Retinal pigment epithelial cell (primary cell): ENCODE measurements at regions not wholly inside any gene's neighbourhood (a gene's known extent, or its start where the extent isn't known, plus 50 kb on each side); places are given as distances from the start of the nearest gene placed in this dataset.

Experiments used
- DNase-seq: peaks from one replicate; pipeline ENCODE4 v3.0.0-alpha.2; 2010; ENCODE audit warnings: low read depth
- H3K4me3 ChIP-seq: 2 replicates; pipeline ENCODE4 v1.5.1; 2011; ENCODE audit warnings: mild to moderate bottlenecking, low read length, control low read depth, moderate library complexity
- CTCF ChIP-seq: conservative IDR thresholded peaks from 2 replicates; pipeline ENCODE4 v1.5.1; 2011; ENCODE audit warnings: low read depth, low read length, control low read depth, inconsistent platforms

- DNase-seq, result no peak
- no peak for TF ChIP-seq CTCF
Observed at GRCh38 chr7:153170287-153170686, 410.7 kb downstream of the ACTR3B start.

GRCh38 chr7:153185936-153186335, 426.4 kb downstream of the ACTR3B start:
- TF ChIP-seq CTCF, result no peak
- H3K4me3 ChIP-seq, result no peak overlapping the region
- no peak for DNase-seq

More at GRCh38 chr7:153170287-153170686, 410.7 kb downstream of the ACTR3B start:
- H3K4me3 ChIP-seq, result no peak overlapping the region

- DNase-seq, result no peak
- no peak for TF ChIP-seq CTCF
- H3K4me3 ChIP-seq, result no peak overlapping the region
Observed at GRCh38 chr7:153188161-153188560, 428.6 kb downstream of the ACTR3B start.

GRCh38 chr7:153188630-153189029, 429.1 kb downstream of the ACTR3B start:
- no peak overlapping the region for H3K4me3 ChIP-seq
- no peak for DNase-seq
- TF ChIP-seq CTCF, result no peak

- no peak for TF ChIP-seq CTCF
- DNase-seq, result no peak
- no peak overlapping the region for H3K4me3 ChIP-seq
Observed at GRCh38 chr7:153190452-153190851, 430.9 kb downstream of the ACTR3B start.

GRCh38 chr7:153190986-153191385, 431.4 kb downstream of the ACTR3B start:
- no peak for TF ChIP-seq CTCF
- H3K4me3 ChIP-seq, result no peak overlapping the region
- no peak for DNase-seq

- H3K4me3 ChIP-seq, result no peak overlapping the region
- DNase-seq, result no peak
- TF ChIP-seq CTCF, result peak; percentile 12
Observed at GRCh38 chr7:153193144-153193595, 433.6 kb downstream of the ACTR3B start.
